Caco-2 (cell line): ENCODE measurements at regions not wholly inside any gene's neighbourhood (a gene's known extent, or its start where the extent isn't known, plus 50 kb on each side); places are given as distances from the start of the nearest gene placed in this dataset.

Experiments
- BruUV-seq: library from RNA; stranded (reverse); fragments of 400-500 nt; replicated peaks from 2 replicates; lab custom pipeline; 2021; lab: Mats Ljungman, UMichigan
- CTCF ChIA-PET: fragments of 300-600 bp; sonication (Branson Sonifier 250); formaldehyde crosslinking; loops from one replicate; lab custom pipeline; 2022; ENCODE audit warnings: antibody characterized with exemption; lab: Charles Lee
- POLR2A ChIA-PET: fragments of 300-600 bp; sonication (Branson Sonifier 250); formaldehyde crosslinking; loops from one replicate; lab custom pipeline; 2022; ENCODE audit warnings: antibody characterized with exemption; lab: Charles Lee
- DNase-seq, 2 experiments: peaks; one replicate each; pipeline versions ENCODE4 v3.0.0 to v3.0.0-alpha.2; 2020 to 2022
- H3K27me3 ChIP-seq: replicated peaks from 2 replicates; pipeline ENCODE4 v1.6.0; 2011; ENCODE audit warnings: low read length; ENCODE audit not compliant: control insufficient read depth, insufficient read depth
- H3K36me3 ChIP-seq: 2 replicates; pipeline ENCODE4 v1.5.1; 2011; ENCODE audit warnings: low read length; ENCODE audit not compliant: control insufficient read depth, insufficient read depth
- H3K4me1 ChIP-seq: fragments of 250-450 bp; sonication (Bioruptor Pico); 2 replicates; pipeline ENCODE4 v1.5.1; 2020; ENCODE audit warnings: mild to moderate bottlenecking
- H3K4me3 ChIP-seq: 2 replicates; pipeline ENCODE4 v1.5.1; 2011; ENCODE audit warnings: low read depth, mild to moderate bottlenecking, control low read depth, low read length
- H3K9me3 ChIP-seq: fragments of 250-450 bp; sonication (Bioruptor Pico); 2 replicates; pipeline ENCODE4 v1.5.1; 2020; ENCODE audit warnings: mild to moderate bottlenecking, moderate library complexity
- H3K27ac Mint-ChIP-seq: one replicate; pipeline ENCODE4 v1.8.0; 2022; ENCODE audit warnings: mixed read lengths; ENCODE audit not compliant: unreplicated experiment
- H3K27me3 Mint-ChIP-seq: one replicate; pipeline ENCODE4 v1.8.0; 2022; ENCODE audit warnings: mixed read lengths; ENCODE audit not compliant: insufficient read depth, unreplicated experiment
- H3K36me3 Mint-ChIP-seq: one replicate; pipeline ENCODE4 v1.8.0; 2022; ENCODE audit warnings: mild to moderate bottlenecking, mixed read lengths; ENCODE audit not compliant: insufficient read depth, unreplicated experiment
- H3K4me1 Mint-ChIP-seq: one replicate; pipeline ENCODE4 v1.8.0; 2022; ENCODE audit warnings: low read depth, mixed read lengths; ENCODE audit not compliant: unreplicated experiment
- H3K4me3 Mint-ChIP-seq: one replicate; pipeline ENCODE4 v1.8.0; 2022; ENCODE audit warnings: mild to moderate bottlenecking, moderate library complexity, mixed read lengths; ENCODE audit not compliant: unreplicated experiment
- H3K9me3 Mint-ChIP-seq: one replicate; pipeline ENCODE4 v1.8.0; 2022; ENCODE audit warnings: mixed read lengths; ENCODE audit not compliant: unreplicated experiment
- CTCF ChIP-seq, 2 experiments: fragments of 200-600 bp in 1 of 2; IDR thresholded peaks; 1 replicate in 1 of 2; 2 replicates in 1 of 2; pipeline versions ENCODE4 v1.5.1 to v1.8.0; 2011 to 2022; ENCODE audit warnings: antibody characterized with exemption in 1 of 2, control low read depth in 1 of 2, inconsistent platforms in 1 of 2, low read depth in 1 of 2, low read length in 1 of 2, mild to moderate bottlenecking in 1 of 2, moderate library complexity in 1 of 2; ENCODE audit not compliant: insufficient read depth in 1 of 2, severe bottlenecking in 1 of 2, unreplicated experiment in 1 of 2
- intact Hi-C: fragments of 100-400 bp; cut with micrococcal nuclease; formaldehyde crosslinking; loops from one replicate; pipeline ENCODE4 v1.10.0; 2022; ENCODE audit not compliant: unreplicated experiment

GRCh38 chr21:35976929-35977328 is 83.4 kb downstream of the SETD4 start:
- H3K4me1 ChIP-seq: peaks cover 34% of the 10 kb centered on the region
- BruUV-seq: no TSS peak
- no peak overlapping the region for H3K4me3 ChIP-seq
- Mint-ChIP-seq H3K9me3 (no peaks in the 10 kb centered on the region), H3K4me1 (peaks cover 23% of the 10 kb centered on the region), H3K27me3 (no peaks in the 10 kb centered on the region), H3K4me3 (no peak overlapping the region), H3K27ac (no peak overlapping the region), H3K36me3 (peaks cover 13% of the 10 kb centered on the region)
- intact Hi-C loops: no loop called here
- H3K36me3 ChIP-seq: no peaks in the 10 kb centered on the region; the same call in 1 of the 2 replicates
- no peaks in the 10 kb centered on the region for H3K9me3 ChIP-seq
- POLR2A ChIA-PET: no interaction called here
- TF ChIP-seq CTCF (IDR thresholded peaks at IDR 0.05; ENCODE audit: insufficient read depth in 1 of 2, low read depth in 1 of 2, low read length in 1 of 2, severe bottlenecking in 1 of 2, unreplicated experiment in 1 of 2): no peak
- DNase-seq: no peak
- H3K27me3 ChIP-seq: no peaks in the 10 kb centered on the region
- CTCF ChIA-PET: no interaction called here

- H3K36me3 ChIP-seq: no peaks in the 10 kb centered on the region; the same call in 1 of the 2 replicates
- no peaks in the 10 kb centered on the region for H3K27me3 ChIP-seq
- CTCF ChIA-PET: no interaction called here
- H3K4me1 ChIP-seq: peaks cover 35% of the 10 kb centered on the region
- no peak overlapping the region for H3K4me3 ChIP-seq
- Mint-ChIP-seq H3K27me3 (no peaks in the 10 kb centered on the region), H3K4me3 (no peak overlapping the region), H3K9me3 (no peaks in the 10 kb centered on the region), H3K27ac (no peak overlapping the region), H3K4me1 (peaks cover 21% of the 10 kb centered on the region), H3K36me3 (peaks cover 9% of the 10 kb centered on the region)
- no TSS peak for BruUV-seq
- POLR2A ChIA-PET: no interaction called here
- TF ChIP-seq CTCF (IDR thresholded peaks at IDR 0.05; ENCODE audit: insufficient read depth in 1 of 2, low read depth in 1 of 2, low read length in 1 of 2, severe bottlenecking in 1 of 2, unreplicated experiment in 1 of 2): no peak
- DNase-seq: no peak
- no peaks in the 10 kb centered on the region for H3K9me3 ChIP-seq
- intact Hi-C loops: no loop called here
These were observed 83.8 kb downstream of the SETD4 start for GRCh38 chr21:35976481-35976880.

GRCh38 chr21:35974775-35975174 is 85.6 kb downstream of the SETD4 start:
- H3K36me3 Mint-ChIP-seq: peaks cover 7% of the 10 kb centered on the region
- H3K27me3 Mint-ChIP-seq: no peaks in the 10 kb centered on the region
- Histone ChIP-seq H3K9me3 (no peaks in the 10 kb centered on the region), H3K4me3 (no peak overlapping the region), H3K27me3 (no peaks in the 10 kb centered on the region), H3K4me1 (peaks cover 35% of the 10 kb centered on the region), H3K36me3 (no peaks in the 10 kb centered on the region; the same call in 1 of the 2 replicates)
- BruUV-seq: no TSS peak
- peak overlapping the region; percentile 78 for H3K27ac Mint-ChIP-seq
- TF ChIP-seq CTCF (IDR thresholded peaks at IDR 0.05; ENCODE audit: insufficient read depth in 1 of 2, low read depth in 1 of 2, low read length in 1 of 2, severe bottlenecking in 1 of 2, unreplicated experiment in 1 of 2): no peak
- DNase-seq: peak; percentile 79 to 84
- ChIA-PET CTCF (interaction anchor here (1.0 to 1.5 kb wide), 2 partner anchors 10 to 21 kb away, joined by 8 to 16 read pairs; no protein-coding TSS in a partner anchor), POLR2A (interaction anchor here (0.6 to 1.5 kb wide), 2 partner anchors 21 to 26 kb away, joined by 3 to 5 read pairs; no protein-coding TSS in a partner anchor)
- H3K9me3 Mint-ChIP-seq: no peaks in the 10 kb centered on the region
- peak overlapping the region; percentile 62 for H3K4me3 Mint-ChIP-seq
- H3K4me1 Mint-ChIP-seq: peaks cover 21% of the 10 kb centered on the region
- intact Hi-C loops: loop anchor here (1.0 kb wide), 1 partner anchor 21 kb away; no protein-coding TSS in a partner anchor
